Lung (tissue), 11 donors: ENCODE measurements at regions not wholly inside any gene's neighbourhood (a gene's known extent, or its start where the extent isn't known, plus 50 kb on each side); places are given as distances from the start of the nearest gene placed in this dataset.

ENCODE experiments used
- ATAC-seq: fragments of 200-7000 bp; cut with Tn5 transposase; one replicate; pipeline ENCODE4 v1.9.1; 2020; ENCODE audit warnings: moderate number of reproducible peaks; ENCODE audit not compliant: insufficient read depth, low FRiP score
- DNase-seq, 3 donors: peaks; one replicate each; pipeline ENCODE4 v3.0.0-alpha.2; 2013 to 2017
- H3K27ac ChIP-seq, 2 donors: one replicate each; pipeline ENCODE4 v1.5.1; 2013; ENCODE audit warnings: mild to moderate bottlenecking in 2 of 2, moderate library complexity in 2 of 2, control low read depth in 1 of 2, inconsistent platforms in 1 of 2, low read depth in 1 of 2, low read length in 1 of 2
- H3K27me3 ChIP-seq, 3 donors: one replicate each; pipeline ENCODE4 v1.5.1; 2013; ENCODE audit warnings: low read length in 2 of 3; ENCODE audit not compliant: control insufficient read depth in 3 of 3, insufficient read depth in 3 of 3
- H3K36me3 ChIP-seq, 4 donors: one replicate each; pipeline ENCODE4 v1.5.1; 2013; ENCODE audit warnings: low read length in 4 of 4, mild to moderate bottlenecking in 1 of 4, moderate library complexity in 1 of 4; ENCODE audit not compliant: control insufficient read depth in 4 of 4, insufficient read depth in 4 of 4
- H3K4me1 ChIP-seq, 5 donors: one replicate each; pipeline ENCODE4 v1.5.1; 2013; ENCODE audit warnings: low read length in 5 of 5, mild to moderate bottlenecking in 2 of 5, moderate library complexity in 1 of 5; ENCODE audit not compliant: control insufficient read depth in 5 of 5, insufficient read depth in 5 of 5
- H3K4me3 ChIP-seq: one replicate; pipeline ENCODE4 v1.5.1; 2013; ENCODE audit warnings: mild to moderate bottlenecking, control low read depth, moderate library complexity
- H3K9ac ChIP-seq, 2 donors: one replicate each; pipeline ENCODE4 v1.5.1; 2013; ENCODE audit warnings: low read length in 2 of 2, control low read depth in 1 of 2; ENCODE audit not compliant: insufficient read depth in 1 of 2
- H3K9me3 ChIP-seq, 4 donors: one replicate each; pipeline ENCODE4 v1.5.1; 2013; ENCODE audit warnings: low read length in 3 of 4, mild to moderate bottlenecking in 1 of 4, moderate library complexity in 1 of 4; ENCODE audit not compliant: control insufficient read depth in 4 of 4, insufficient read depth in 3 of 4
- WGBS, 2 donors: extraction: QIAGEN DNeasy Blood & Tissue Kit; methylation state at CpG; one replicate each; pipeline ENCODE4 v1.1.7; 2013; 5-methylcytosine and 5-hydroxymethylcytosine counted together
- TF ChIP-seq, protein P1 (sequence below): IDR thresholded peaks from 2 replicates; pipeline ENCODE4 v1.5.1; 2012; ENCODE audit warnings: mild to moderate bottlenecking; ENCODE audit errors: control extremely low read depth, extremely low read depth
- donor health status: control.
- donor health status: control.
- donor health status: Bipolar disorder and iron deficiency.
- donor health status: healthy.
- donor health status: DM: yes; HTN: yes; CAD: no.

DNA sequence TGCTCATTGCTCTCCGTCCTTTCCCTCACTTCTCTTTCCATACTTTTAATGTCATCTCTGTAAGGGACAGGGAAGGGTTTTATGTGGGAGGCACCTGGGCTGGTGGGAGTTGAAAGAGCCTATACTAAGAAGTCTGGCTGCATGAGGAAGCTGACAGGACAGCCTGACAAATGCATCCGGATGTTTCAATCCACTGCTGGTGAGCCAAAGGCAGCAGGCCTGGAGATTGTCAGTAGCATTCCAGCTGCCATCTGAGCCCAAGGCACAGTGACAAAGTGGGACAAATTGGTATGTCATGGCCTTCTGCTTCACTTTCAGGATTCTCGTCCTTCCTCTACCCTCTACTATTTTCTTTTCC lies 218.4 kb downstream of the STK31 start:
- Histone ChIP-seq H3K9ac (no peak overlapping the region), H3K27me3 (no peaks in the 10 kb centered on the region), H3K9me3 (peaks cover 0 to 3% (median 0%) of the 10 kb centered on the region in 4 donors), H3K27ac (no peak overlapping the region), H3K4me3 (no peak overlapping the region), H3K4me1 (peaks cover 0 to 2% (median 0%) of the 10 kb centered on the region in 5 donors), H3K36me3 (no peaks in the 10 kb centered on the region)
- TF ChIP-seq, protein P1, sequence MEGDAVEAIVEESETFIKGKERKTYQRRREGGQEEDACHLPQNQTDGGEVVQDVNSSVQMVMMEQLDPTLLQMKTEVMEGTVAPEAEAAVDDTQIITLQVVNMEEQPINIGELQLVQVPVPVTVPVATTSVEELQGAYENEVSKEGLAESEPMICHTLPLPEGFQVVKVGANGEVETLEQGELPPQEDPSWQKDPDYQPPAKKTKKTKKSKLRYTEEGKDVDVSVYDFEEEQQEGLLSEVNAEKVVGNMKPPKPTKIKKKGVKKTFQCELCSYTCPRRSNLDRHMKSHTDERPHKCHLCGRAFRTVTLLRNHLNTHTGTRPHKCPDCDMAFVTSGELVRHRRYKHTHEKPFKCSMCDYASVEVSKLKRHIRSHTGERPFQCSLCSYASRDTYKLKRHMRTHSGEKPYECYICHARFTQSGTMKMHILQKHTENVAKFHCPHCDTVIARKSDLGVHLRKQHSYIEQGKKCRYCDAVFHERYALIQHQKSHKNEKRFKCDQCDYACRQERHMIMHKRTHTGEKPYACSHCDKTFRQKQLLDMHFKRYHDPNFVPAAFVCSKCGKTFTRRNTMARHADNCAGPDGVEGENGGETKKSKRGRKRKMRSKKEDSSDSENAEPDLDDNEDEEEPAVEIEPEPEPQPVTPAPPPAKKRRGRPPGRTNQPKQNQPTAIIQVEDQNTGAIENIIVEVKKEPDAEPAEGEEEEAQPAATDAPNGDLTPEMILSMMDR, result no peak
- WGBS, 2 donors, result 63 to 77% methylated on average over 3 of the region's 3 CpGs
- ATAC-seq (no peak), DNase-seq (no peak)

DNA sequence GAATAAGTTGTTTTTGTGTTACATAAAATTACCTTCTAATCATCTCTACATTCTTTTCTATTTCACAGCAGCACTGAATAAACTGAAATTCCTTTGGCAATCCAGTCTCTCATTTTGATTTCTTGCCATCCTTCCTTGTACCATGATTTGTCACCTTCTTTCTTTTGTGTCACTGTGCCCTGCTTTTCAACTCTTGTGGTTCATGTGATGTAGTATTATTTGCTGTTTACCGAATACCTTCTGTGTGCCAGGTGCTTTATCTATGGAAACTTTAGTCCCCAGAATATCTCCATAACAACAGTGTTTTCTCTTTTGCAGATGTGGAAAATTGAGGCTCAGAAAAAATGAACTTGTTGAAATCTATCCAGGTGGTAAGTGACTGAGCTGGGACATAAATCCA lies 220.3 kb downstream of the STK31 start:
- ATAC-seq (no peak), DNase-seq (no peak)
- WGBS, 2 donors, result 77 to 82% methylated on average over 1 of the region's 1 CpG
- TF ChIP-seq, protein P1, result no peak
- no peaks in the 10 kb centered on the region for H3K27me3 ChIP-seq
- no peak overlapping the region for H3K4me3 ChIP-seq
- H3K9ac ChIP-seq, result no peak overlapping the region
- no peak overlapping the region for H3K27ac ChIP-seq
- peaks cover 0 to 3% (median 1%) of the 10 kb centered on the region in 4 donors for H3K9me3 ChIP-seq
- peaks cover 0 to 2% (median 0%) of the 10 kb centered on the region in 5 donors for H3K4me1 ChIP-seq
- no peaks in the 10 kb centered on the region for H3K36me3 ChIP-seq

DNA sequence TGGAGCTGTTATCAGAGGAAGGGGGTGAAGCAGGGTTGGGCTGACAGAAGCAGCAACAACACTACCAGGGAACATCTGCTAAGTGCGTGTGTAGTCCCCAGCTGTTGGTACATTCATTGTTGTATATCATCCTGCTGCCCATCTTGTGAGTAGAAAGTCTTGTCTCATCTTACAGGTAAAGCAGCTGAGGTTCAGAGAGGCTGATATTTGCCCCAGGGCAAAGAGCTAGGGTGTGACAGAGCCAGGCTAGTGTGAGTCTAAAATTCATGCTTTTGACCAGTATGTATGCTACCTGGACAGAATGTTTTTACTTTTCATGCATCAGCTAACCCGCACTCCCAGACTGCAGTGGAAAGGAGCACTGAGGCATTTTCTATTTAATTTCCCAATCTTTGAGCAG lies 221.6 kb downstream of the STK31 start:
- Histone ChIP-seq H3K27ac (no peak overlapping the region), H3K4me3 (no peak overlapping the region), H3K9ac (no peak overlapping the region), H3K4me1 (peaks cover 0 to 2% (median 0%) of the 10 kb centered on the region in 5 donors), H3K27me3 (no peaks in the 10 kb centered on the region), H3K9me3 (peaks cover 0 to 3% (median 1%) of the 10 kb centered on the region in 4 donors), H3K36me3 (no peaks in the 10 kb centered on the region)
- TF ChIP-seq, protein P1, result no peak
- ATAC-seq (no peak), DNase-seq (no peak)
- 86 to 89% methylated on average over 2 of the region's 2 CpGs for WGBS, 2 donors

DNA sequence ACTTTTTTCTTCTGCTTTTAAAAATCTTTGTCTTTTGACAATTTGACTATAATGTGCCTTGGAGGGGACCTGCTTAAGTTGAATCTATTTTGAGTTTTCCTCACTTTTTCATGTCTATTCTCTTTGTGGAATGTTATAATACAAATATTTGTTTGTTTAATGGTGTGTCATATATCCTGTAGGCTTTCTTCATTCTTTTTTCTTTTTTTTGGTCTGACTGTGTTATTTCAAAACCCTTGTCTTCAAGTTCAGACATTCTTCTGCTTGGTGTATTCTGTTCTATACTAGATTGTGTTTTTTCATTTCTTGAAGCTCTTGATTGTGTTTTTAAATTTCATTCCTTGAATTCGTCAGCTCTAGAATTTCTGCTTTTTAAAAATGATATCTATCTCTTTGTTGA lies 228.2 kb downstream of the STK31 start:
- 92 to 93% methylated on average over 1 of the region's 1 CpG for WGBS, 2 donors
- H3K9me3 ChIP-seq, result peaks cover 0 to 3% (median under 1%) of the 10 kb centered on the region in 4 donors
- ATAC-seq (no peak), DNase-seq (no peak)
- no peaks in the 10 kb centered on the region for H3K36me3 ChIP-seq
- no peaks in the 10 kb centered on the region for H3K4me1 ChIP-seq
- H3K27me3 ChIP-seq, result no peaks in the 10 kb centered on the region
- no peak overlapping the region for H3K4me3 ChIP-seq
- H3K9ac ChIP-seq, result no peak overlapping the region
- TF ChIP-seq, protein P1, result no peak
- H3K27ac ChIP-seq, result no peak overlapping the region
